ENCODE measurements at regions not wholly inside any gene's neighbourhood (a gene's known extent, or its start where the extent isn't known, plus 50 kb on each side); places are given as distances from the start of the nearest gene placed in this dataset.

DNA sequence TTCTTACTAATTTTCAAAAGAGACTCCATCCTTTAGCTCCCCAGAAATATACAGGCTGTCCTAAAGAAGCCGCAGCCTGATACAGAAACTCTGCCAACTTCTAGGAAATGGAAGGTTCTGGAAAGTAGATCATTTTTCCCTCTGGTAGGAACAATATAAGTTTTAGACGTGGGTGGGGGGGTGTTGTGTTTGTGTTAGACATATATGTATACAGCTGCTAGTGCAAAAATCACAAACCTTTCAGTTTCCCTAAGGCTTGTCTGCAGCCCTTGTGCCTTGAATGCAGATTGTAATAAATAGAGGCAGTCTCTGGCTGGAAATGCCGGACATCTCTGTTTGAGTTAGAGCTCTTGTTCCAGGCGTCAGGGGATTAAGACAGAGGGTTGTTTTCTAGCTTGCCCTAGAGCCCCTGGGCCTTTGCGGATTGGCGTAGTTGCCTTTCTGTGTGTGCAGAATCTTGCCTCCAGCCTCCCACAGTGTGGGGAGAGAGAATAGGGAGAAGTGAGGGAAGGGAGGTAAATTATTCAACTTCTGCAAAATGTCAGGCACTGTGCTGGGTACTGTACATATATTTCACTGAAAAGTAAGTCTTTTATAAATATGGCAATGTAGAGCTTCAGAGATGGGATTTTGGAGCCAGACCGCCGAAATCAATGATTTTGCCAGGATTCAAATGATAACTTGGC, 269.7 kb downstream of the PRL start:
- no peak for DNase-seq (ENCODE audit: low read depth)

- no peak for DNase-seq (ENCODE audit: low read depth)
Measured at GRCh38 chr6:22028403-22029090, 268.3 kb downstream of the PRL start.

DNA sequence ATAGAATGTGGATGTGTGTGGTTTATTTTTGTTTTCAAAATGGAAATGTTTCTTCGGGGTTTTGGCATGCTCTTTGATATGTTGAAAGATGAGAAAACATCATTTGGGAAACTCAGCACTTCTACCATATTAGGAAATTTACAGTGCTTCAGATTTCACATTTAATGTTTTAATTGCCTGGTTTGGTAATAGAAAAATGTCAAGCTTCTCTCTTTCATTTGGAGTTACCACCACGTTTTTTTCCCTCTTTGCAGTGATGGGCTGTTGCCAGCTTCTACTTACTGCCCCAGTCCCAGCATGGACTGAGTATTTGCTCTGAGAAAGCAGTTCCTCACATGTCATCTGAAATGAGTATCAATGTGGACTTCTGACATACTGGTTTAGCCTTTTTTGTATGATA, 267.7 kb downstream of the PRL start:
- DNase-seq (ENCODE audit: low read depth): no peak

- DNase-seq (ENCODE audit: low read depth): no peak
Measured at GRCh38 chr6:22030730-22031619, 265.9 kb downstream of the PRL start.

- DNase-seq (ENCODE audit: low read depth): no peak
Measured at GRCh38 chr6:22035690-22036089, 261.1 kb downstream of the PRL start.

- DNase-seq (ENCODE audit: low read depth): no peak
Measured at GRCh38 chr6:22036275-22036674, 260.6 kb downstream of the PRL start.

DNA sequence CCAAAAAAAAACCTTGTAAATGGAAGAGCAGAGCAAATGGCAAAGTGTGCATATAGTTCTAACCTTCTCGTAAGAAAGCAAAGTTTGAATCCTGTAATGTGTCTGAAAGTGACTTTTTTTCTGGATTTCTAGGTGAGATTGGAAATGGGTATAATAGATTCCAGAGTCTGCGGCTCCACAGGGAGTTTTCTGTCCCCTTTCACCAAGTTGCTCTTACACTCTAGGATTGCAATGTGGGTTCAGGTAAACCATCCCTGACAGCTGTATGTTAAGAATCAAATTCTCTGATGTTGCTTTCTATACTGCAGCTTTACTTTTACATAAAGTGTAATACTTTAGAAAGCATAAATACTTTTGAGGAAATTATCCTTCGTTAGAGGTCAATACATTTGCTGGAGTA, 260.1 kb downstream of the PRL start:
- no peak for DNase-seq (ENCODE audit: low read depth)

GRCh38 chr6:22041797-22042480, 254.9 kb downstream of the PRL start:
- DNase-seq (ENCODE audit: low read depth): no peak

DNA sequence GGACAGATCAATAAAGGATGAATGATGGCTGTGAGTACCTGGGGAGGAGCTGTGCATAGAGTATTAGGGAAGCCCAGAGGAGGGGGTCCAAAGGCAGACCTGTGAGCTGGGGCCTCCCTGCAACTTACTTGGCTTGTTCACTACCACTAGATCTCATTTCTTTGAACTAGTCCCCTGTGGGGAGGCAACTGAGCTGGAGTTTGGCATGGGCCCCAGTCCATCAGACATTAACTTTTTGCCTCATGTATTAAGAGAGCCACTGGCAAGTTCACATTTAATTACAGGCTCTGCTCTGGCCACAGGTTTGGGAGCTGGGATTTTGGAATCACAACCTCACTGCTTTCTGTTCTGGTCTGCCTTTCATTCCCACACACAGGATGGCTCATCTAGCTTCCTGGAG, 254.1 kb downstream of the PRL start:
- DNase-seq (ENCODE audit: low read depth): no peak

DNA sequence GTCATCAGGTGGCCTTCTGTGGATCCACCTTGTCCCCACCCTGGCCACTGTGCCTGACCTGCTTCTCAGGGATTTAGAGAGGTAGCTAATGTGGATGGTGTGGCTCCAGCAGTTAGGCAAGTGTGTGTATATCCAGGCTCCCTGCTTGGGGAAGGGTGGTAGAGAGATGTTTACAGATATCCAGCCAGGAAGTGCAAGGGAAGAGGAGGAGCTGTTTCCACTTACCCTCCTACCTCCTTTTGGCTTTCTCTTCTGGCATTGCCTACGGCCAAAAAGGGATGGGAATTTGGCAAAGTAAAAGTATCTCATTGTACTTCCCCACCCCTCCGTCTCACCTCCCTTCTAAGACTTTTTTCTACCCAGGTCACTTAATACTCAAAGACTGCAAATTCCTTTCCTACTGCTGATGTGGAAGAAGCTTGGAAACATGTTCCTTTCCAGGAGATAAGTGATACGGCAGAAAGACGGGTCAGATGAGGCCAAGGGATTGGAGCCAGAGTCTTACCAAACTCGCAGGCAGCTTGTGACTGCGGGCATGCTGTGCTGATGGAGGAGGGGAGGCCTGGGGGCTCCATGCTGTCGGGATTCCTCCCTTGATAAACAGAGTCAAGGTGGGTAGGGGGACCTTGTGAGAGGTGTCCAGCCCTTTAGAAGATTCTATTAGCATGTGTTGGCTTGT, 253.4 kb downstream of the PRL start:
- DNase-seq (ENCODE audit: low read depth): no peak

- DNase-seq (ENCODE audit: low read depth): no peak
Measured at GRCh38 chr6:22045261-22045912, 251.4 kb downstream of the PRL start.

- DNase-seq (ENCODE audit: low read depth): no peak
Measured at GRCh38 chr6:22049002-22049401, 247.8 kb downstream of the PRL start.

- no peak for DNase-seq (ENCODE audit: low read depth)
Measured at GRCh38 chr6:22053391-22053997, 243.3 kb downstream of the PRL start.

DNA sequence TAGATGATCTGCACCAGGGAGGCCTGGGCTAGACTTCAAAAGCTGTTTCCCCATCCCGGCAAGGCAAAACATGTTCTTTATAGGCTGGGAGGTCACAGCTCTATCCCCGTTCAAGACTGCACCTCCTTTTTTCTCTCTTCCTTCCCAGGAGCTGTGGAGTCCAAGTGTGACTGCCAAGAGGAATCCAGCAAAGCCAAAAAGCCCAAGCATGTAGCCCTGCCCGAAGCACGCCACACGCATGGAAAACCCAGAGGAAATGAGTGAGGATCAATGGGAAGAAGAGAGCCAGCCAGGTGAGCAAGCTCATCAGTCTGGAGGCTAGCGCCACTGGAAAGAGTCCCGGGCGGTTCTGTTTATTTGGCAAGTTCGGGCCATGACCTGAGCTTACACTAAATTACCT, 240.4 kb downstream of the PRL start:
- DNase-seq (ENCODE audit: low read depth): no peak

GRCh38 chr6:22057962-22058361, 238.9 kb downstream of the PRL start:
- no peak for DNase-seq (ENCODE audit: low read depth)

DNA sequence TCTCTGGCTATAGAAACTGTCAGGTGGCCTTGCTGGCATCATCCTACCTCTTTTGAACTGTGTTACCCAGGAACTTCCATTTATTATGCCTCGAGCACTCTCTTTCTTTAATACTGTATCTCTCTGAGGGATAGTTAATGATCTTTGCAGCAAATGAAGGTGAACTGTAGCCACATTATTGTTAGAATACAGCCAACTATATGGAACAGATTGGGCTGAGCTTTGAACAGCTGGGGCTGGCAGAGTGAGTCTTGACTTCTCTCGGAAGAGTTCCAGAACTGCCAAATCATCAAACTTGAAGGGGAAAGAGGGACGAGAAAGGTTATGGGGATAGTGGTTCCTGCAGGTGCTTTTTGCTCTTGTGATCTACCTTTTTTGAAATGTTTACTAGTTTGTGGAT, 237.7 kb downstream of the PRL start:
- no peak for DNase-seq (ENCODE audit: low read depth)

GRCh38 chr6:22059946-22060345, 236.9 kb downstream of the PRL start:
- no peak for DNase-seq (ENCODE audit: low read depth)

- peak; percentile 30 for DNase-seq (ENCODE audit: low read depth)
Measured at GRCh38 chr6:22062807-22063408, 233.9 kb downstream of the PRL start.

DNA sequence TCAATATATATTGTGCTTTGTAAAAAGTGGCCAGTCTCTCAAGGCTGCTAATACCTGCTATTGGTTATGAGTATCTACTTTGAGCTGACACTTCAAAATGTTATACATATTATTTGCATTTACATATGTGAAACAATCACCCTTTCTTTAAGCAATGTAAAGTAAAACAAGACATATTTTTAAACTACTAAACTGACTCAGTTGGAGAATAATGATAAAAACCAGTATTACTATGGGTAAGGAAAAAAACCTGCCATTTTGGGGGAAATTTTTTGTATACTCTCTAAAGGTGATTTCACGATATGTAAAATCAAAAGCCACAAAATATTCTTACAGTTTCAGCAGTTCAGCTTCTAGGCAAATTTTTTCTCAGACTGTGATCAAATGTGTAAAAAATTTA, 232.3 kb downstream of the PRL start:
- no peak for DNase-seq (ENCODE audit: low read depth)

GRCh38 chr6:22067122-22067521, 229.7 kb downstream of the PRL start:
- no peak for DNase-seq (ENCODE audit: low read depth)

All from stimulated activated CD8-positive, alpha-beta memory T cell treated with anti-CD3 and anti-CD28 coated beads, Interleukin-4, amount 100 ng/mL, for 24 hours (primary cell).